Stomach (tissue), 8 donors: ENCODE measurements at regions not wholly inside any gene's neighbourhood (a gene's known extent, or its start where the extent isn't known, plus 50 kb on each side); places are given as distances from the start of the nearest gene placed in this dataset.

Experiments
- DNase-seq, 2 donors: peaks; one replicate each; pipeline versions ENCODE4 v3.0.0 to v3.0.0-alpha.2; 2013 to 2019
- H3K27ac ChIP-seq, 5 donors: fragments of 200-600 bp in 4 of 5; sonication (generic) in 4 of 5; one replicate each; pipeline ENCODE4 v1.5.1; 2013 to 2019; ENCODE audit warnings: mild to moderate bottlenecking in 1 of 5, moderate library complexity in 1 of 5
- H3K27me3 ChIP-seq, 3 donors: fragments of 200-600 bp; sonication (generic); one replicate each; pipeline ENCODE4 v1.5.1; 2017 to 2019; ENCODE audit warnings: mixed run types in 1 of 3
- H3K36me3 ChIP-seq, 4 donors: fragments of 200-600 bp; sonication (generic); 1 replicate in 3 of 4; 2 replicates in 1 of 4; pipeline ENCODE4 v1.5.1; 2016 to 2019
- H3K4me1 ChIP-seq, 4 donors: fragments of 200-600 bp; sonication (generic); one replicate each; pipeline ENCODE4 v1.5.1; 2016 to 2019
- H3K4me3 ChIP-seq, 4 donors: fragments of 200-600 bp; sonication (generic) in 3 of 4; one replicate each; pipeline ENCODE4 v1.5.1; 2016 to 2019; ENCODE audit warnings: mild to moderate bottlenecking in 1 of 4
- H3K9me3 ChIP-seq, 4 donors: fragments of 200-600 bp; sonication (generic); one replicate each; pipeline ENCODE4 v1.5.1; 2016 to 2019
- CTCF ChIP-seq, 7 experiments: fragments of 450-650 bp in 4 of 7; fragments of 200-600 bp in 3 of 7; sonication (generic) in 3 of 7; IDR thresholded peaks; one replicate each; pipeline ENCODE4 v1.5.1; 2016 to 2019; ENCODE audit warnings: antibody characterized with exemption in 7 of 7, control low read depth in 2 of 7, mild to moderate bottlenecking in 1 of 7
- EP300 ChIP-seq: sonication (generic); formaldehyde crosslinking; IDR thresholded peaks from one replicate; pipeline ENCODE4 v1.6.1; 2017; ENCODE audit warnings: antibody characterized with exemption
- POLR2A ChIP-seq, 4 donors: fragments of 450-650 bp; IDR thresholded peaks; one replicate each; pipeline ENCODE4 v1.6.1; 2016; ENCODE audit warnings: antibody characterized with exemption in 4 of 4, control low read depth in 2 of 4, mild to moderate bottlenecking in 1 of 4, moderate library complexity in 1 of 4
- POLR2AphosphoS5 ChIP-seq, 3 donors: sonication (generic); formaldehyde crosslinking; IDR thresholded peaks; one replicate each; pipeline ENCODE4 v1.6.1; 2016; ENCODE audit warnings: antibody characterized with exemption in 3 of 3
- WGBS, 5 donors: extraction: QIAGEN DNeasy Blood & Tissue Kit in 3 of 5; methylation state at CpG; one replicate each; pipeline versions ENCODE4 v1.1.5 to v1.1.7; 2013 to 2018; 5-methylcytosine and 5-hydroxymethylcytosine counted together
- intact Hi-C: fragments of 100-400 bp; cut with DNase I; formaldehyde crosslinking; loops from one replicate; pipeline ENCODE4 v1.15.1; 2023; ENCODE audit warnings: low total_unique reads
- small RNA-seq, 4 donors: library from RNA; depleted of rRNA; stranded (forward); fragments of <200 nt; gene quantifications; one replicate each; pipeline ENCODE3, GENCODE V24; 2016
- donor health status: healthy with polysubstance abuse.
- donor health status: Bipolar disorder and iron deficiency.
- donor health status: healthy.

GRCh38 chr4:22635692-22636091 is 57.0 kb upstream of the GBA3 start:
- no peaks in the 10 kb centered on the region for H3K27me3 ChIP-seq
- peaks cover 2 to 16% (median 11%) of the 10 kb centered on the region in 4 donors for H3K9me3 ChIP-seq
- intact Hi-C loops: no loop called here
- H3K36me3 ChIP-seq: no peaks in the 10 kb centered on the region
- DNase-seq: no peak
- WGBS, 5 donors: 76 to 90% (median 88%) methylated on average over 5 of the region's 5 CpGs
- TF ChIP-seq POLR2AphosphoS5 (IDR thresholded peaks at IDR 0.05): no peak
- no peak for TF ChIP-seq POLR2A (IDR thresholded peaks at IDR 0.05)
- no peak for TF ChIP-seq EP300
- H3K4me3 ChIP-seq: no peak overlapping the region
- H3K4me1 ChIP-seq: no peaks in the 10 kb centered on the region
- H3K27ac ChIP-seq: no peak overlapping the region

- intact Hi-C loops: no loop called here
- H3K27ac ChIP-seq: no peak overlapping the region
- no peak for TF ChIP-seq POLR2A (IDR thresholded peaks at IDR 0.05)
- TF ChIP-seq POLR2AphosphoS5 (IDR thresholded peaks at IDR 0.05): no peak
- no peak for TF ChIP-seq CTCF (IDR thresholded peaks at IDR 0.05)
- no peaks in the 10 kb centered on the region for H3K27me3 ChIP-seq
- H3K9me3 ChIP-seq: peaks cover 2 to 18% (median 13%) of the 10 kb centered on the region in 4 donors
- H3K4me3 ChIP-seq: no peak overlapping the region
- DNase-seq: no peak
- 72 to 95% (median 85%) methylated on average over 4 of the region's 4 CpGs for WGBS, 5 donors
- no peaks in the 10 kb centered on the region for H3K36me3 ChIP-seq
- H3K4me1 ChIP-seq: no peaks in the 10 kb centered on the region
These were observed 55.4 kb upstream of the GBA3 start for GRCh38 chr4:22637306-22637705.

Small RNA genes in the stretch of these regions (small RNA-seq; reads per million reads assigned to genes)
- 0 reads per million in 4 donors for gene AC098583.1
